ENCODE measurements at regions not wholly inside any gene's neighbourhood (a gene's known extent, or its start where the extent isn't known, plus 50 kb on each side); places are given as distances from the start of the nearest gene placed in this dataset.

- Histone ChIP-seq H3K36me3 (ENCODE audit: control insufficient read depth in 1 of 2, insufficient read depth in 2 of 2, low read length in 2 of 2) (no peaks in the 10 kb centered on the region), H3K4me3 (replicated peaks in 1 of 2; ENCODE audit: low read depth in 1 of 2, low read length in 2 of 2) (no peak overlapping the region), H3K9me3 (ENCODE audit: control insufficient read depth in 1 of 2, insufficient read depth in 1 of 2, low read depth in 1 of 2, low read length in 2 of 2) (no peaks in the 10 kb centered on the region), H3K27me3 (ENCODE audit: insufficient read depth, low read length) (no peaks in the 10 kb centered on the region), H3K4me2 (ENCODE audit: low read length) (no peak overlapping the region), H3K79me2 (ENCODE audit: insufficient read depth, low read length) (no peaks in the 10 kb centered on the region), H3K9me2 (ENCODE audit: insufficient read depth) (no peaks in the 10 kb centered on the region), H2AFZ (ENCODE audit: low read depth, low read length, poor library complexity, severe bottlenecking) (no peak overlapping the region), H3K4me1 (ENCODE audit: control insufficient read depth in 1 of 2, insufficient read depth in 2 of 2, low read length in 2 of 2) (peaks cover 10 to 20% of the 10 kb centered on the region in 2 experiments; a peak in 3 of 4 replicates), H3K27ac (ENCODE audit: low read depth, low read length) (no peak overlapping the region), H4K20me1 (ENCODE audit: insufficient read depth) (no peaks in the 10 kb centered on the region), H3K9ac (ENCODE audit: low read length) (no peak overlapping the region)
- ChIA-PET RAD21 (ENCODE audit: low non-redundant PET in 1 of 2, low total read pairs in 2 of 2, uncharacterized antibody in 2 of 2, unreplicated experiment in 2 of 2) (no interaction called here), CTCF (no interaction called here), POLR2A (no interaction called here)
- TF ChIP-seq MAX (IDR thresholded peaks at IDR 0.05) (no peak), SP1 (IDR thresholded peaks at IDR 0.05; ENCODE audit: low read depth) (no peak), ZBTB33 (IDR thresholded peaks at IDR 0.05; ENCODE audit: extremely low read depth, insufficient replicate concordance, low read length) (no peak), ZFX (IDR thresholded peaks at IDR 0.05) (no peak), ELF1 (IDR thresholded peaks at IDR 0.05; ENCODE audit: borderline replicate concordance, low read depth) (no peak), EZH2phosphoT487 (IDR thresholded peaks at IDR 0.05; ENCODE audit: borderline replicate concordance) (no peak), EZH2 (IDR thresholded peaks at IDR 0.05) (no peak), SRF (IDR thresholded peaks at IDR 0.05; ENCODE audit: low read depth) (no peak)
- no peak for DNase-seq (ENCODE audit: low read depth, low spot score)
- no TSS peak for BruUV-seq (replicated peaks)
- intact Hi-C loops (cut with micrococcal nuclease): no loop called here
- no peak for ATAC-seq
These were observed 116.7 kb upstream of the STK17B start for GRCh38 chr2:196288006-196288538.

GRCh38 chr2:196289000-196289399 lies 117.6 kb upstream of the STK17B start:
- Histone ChIP-seq H3K27me3 (ENCODE audit: insufficient read depth, low read length) (no peaks in the 10 kb centered on the region), H3K9ac (ENCODE audit: low read length) (no peak overlapping the region), H3K4me1 (ENCODE audit: control insufficient read depth in 1 of 2, insufficient read depth in 2 of 2, low read length in 2 of 2) (peaks cover 13 to 26% of the 10 kb centered on the region in 2 experiments; a peak in 3 of 4 replicates), H4K20me1 (ENCODE audit: insufficient read depth) (no peaks in the 10 kb centered on the region), H3K4me3 (replicated peaks in 1 of 2; ENCODE audit: low read depth in 1 of 2, low read length in 2 of 2) (no peak overlapping the region), H3K9me3 (ENCODE audit: control insufficient read depth in 1 of 2, insufficient read depth in 1 of 2, low read depth in 1 of 2, low read length in 2 of 2) (no peaks in the 10 kb centered on the region), H3K9me2 (ENCODE audit: insufficient read depth) (no peaks in the 10 kb centered on the region), H2AFZ (ENCODE audit: low read depth, low read length, poor library complexity, severe bottlenecking) (no peak overlapping the region), H3K4me2 (ENCODE audit: low read length) (no peak overlapping the region), H3K36me3 (ENCODE audit: control insufficient read depth in 1 of 2, insufficient read depth in 2 of 2, low read length in 2 of 2) (no peaks in the 10 kb centered on the region), H3K79me2 (ENCODE audit: insufficient read depth, low read length) (no peaks in the 10 kb centered on the region), H3K27ac (ENCODE audit: low read depth, low read length) (no peak overlapping the region)
- no TSS peak for BruUV-seq (replicated peaks)
- TF ChIP-seq SIN3A (IDR thresholded peaks at IDR 0.05; ENCODE audit: low read depth) (no peak), SRF (IDR thresholded peaks at IDR 0.05; ENCODE audit: low read depth) (no peak), SP1 (IDR thresholded peaks at IDR 0.05; ENCODE audit: low read depth) (no peak), POLR2A (IDR thresholded peaks at IDR 0.05; ENCODE audit: borderline replicate concordance, extremely low read depth, insufficient read depth, insufficient read length) (no peak)
- ChIA-PET RAD21 (ENCODE audit: low non-redundant PET in 1 of 2, low total read pairs in 2 of 2, uncharacterized antibody in 2 of 2, unreplicated experiment in 2 of 2) (no interaction called here), POLR2A (no interaction called here), CTCF (no interaction called here)
- intact Hi-C loops (cut with micrococcal nuclease): no loop called here
- DNase-seq (ENCODE audit: low read depth, low spot score) (no peak), ATAC-seq (no peak)

Measured in HCT116 (cell line).